ENCODE measurements at regions not wholly inside any gene's neighbourhood (a gene's known extent, or its start where the extent isn't known, plus 50 kb on each side); places are given as distances from the start of the nearest gene placed in this dataset.

GRCh38 chr7:152979376-152979775 is 219.8 kb downstream of the ACTR3B start:
- Histone ChIP-seq H3K79me2 (ENCODE audit: insufficient read depth, low read length) (no peaks in the 10 kb centered on the region), H3K4me3 (ENCODE audit: insufficient read depth, low read length) (no peak overlapping the region), H3K4me1 (ENCODE audit: insufficient read depth, low read length) (no peaks in the 10 kb centered on the region), H2AFZ (ENCODE audit: low read length) (no peak overlapping the region), H3K9me3 (ENCODE audit: low read depth, low read length) (no peaks in the 10 kb centered on the region), H3K27ac (ENCODE audit: low read depth, low read length) (no peak overlapping the region), H3K4me2 (ENCODE audit: insufficient read depth, low read length) (no peak overlapping the region), H4K20me1 (ENCODE audit: insufficient read depth, low read length) (no peaks in the 10 kb centered on the region), H3K36me3 (ENCODE audit: insufficient read depth, low read length) (no peaks in the 10 kb centered on the region), H3K27me3 (ENCODE audit: insufficient read depth, low read length) (no peaks in the 10 kb centered on the region)
- TF ChIP-seq, protein P1, sequence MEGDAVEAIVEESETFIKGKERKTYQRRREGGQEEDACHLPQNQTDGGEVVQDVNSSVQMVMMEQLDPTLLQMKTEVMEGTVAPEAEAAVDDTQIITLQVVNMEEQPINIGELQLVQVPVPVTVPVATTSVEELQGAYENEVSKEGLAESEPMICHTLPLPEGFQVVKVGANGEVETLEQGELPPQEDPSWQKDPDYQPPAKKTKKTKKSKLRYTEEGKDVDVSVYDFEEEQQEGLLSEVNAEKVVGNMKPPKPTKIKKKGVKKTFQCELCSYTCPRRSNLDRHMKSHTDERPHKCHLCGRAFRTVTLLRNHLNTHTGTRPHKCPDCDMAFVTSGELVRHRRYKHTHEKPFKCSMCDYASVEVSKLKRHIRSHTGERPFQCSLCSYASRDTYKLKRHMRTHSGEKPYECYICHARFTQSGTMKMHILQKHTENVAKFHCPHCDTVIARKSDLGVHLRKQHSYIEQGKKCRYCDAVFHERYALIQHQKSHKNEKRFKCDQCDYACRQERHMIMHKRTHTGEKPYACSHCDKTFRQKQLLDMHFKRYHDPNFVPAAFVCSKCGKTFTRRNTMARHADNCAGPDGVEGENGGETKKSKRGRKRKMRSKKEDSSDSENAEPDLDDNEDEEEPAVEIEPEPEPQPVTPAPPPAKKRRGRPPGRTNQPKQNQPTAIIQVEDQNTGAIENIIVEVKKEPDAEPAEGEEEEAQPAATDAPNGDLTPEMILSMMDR (IDR thresholded peaks at IDR 0.05; ENCODE audit: extremely low read depth, low read depth, low read length), result no peak
- DNase-seq (ENCODE audit: insufficient read length, low spot score, missing footprints), result no peak

DNA sequence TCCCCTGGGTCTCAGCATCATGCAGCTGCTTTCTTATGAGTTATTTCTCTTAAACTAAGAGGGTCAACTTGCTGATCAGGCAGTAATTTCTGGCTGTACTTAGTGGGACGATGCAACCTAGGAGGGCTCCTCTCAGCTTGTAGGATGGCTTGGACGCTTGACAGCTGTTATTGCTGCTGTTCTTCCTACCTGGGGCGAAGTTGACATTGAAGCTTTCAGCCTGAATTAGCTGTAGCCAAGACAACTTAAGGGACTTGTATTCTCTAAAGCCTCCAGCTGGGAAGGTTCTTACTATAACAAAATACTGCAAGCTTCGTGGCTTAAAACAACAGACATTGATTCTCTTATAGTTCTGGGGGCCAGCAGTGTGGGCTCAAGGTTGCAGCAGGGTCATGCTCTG is 224.9 kb downstream of the ACTR3B start:
- Histone ChIP-seq H3K9me3 (ENCODE audit: low read depth, low read length) (no peaks in the 10 kb centered on the region), H2AFZ (ENCODE audit: low read length) (no peak overlapping the region), H3K27me3 (ENCODE audit: insufficient read depth, low read length) (no peaks in the 10 kb centered on the region), H3K79me2 (ENCODE audit: insufficient read depth, low read length) (no peaks in the 10 kb centered on the region), H3K36me3 (ENCODE audit: insufficient read depth, low read length) (no peaks in the 10 kb centered on the region), H3K4me2 (ENCODE audit: insufficient read depth, low read length) (no peak overlapping the region), H3K4me3 (ENCODE audit: insufficient read depth, low read length) (no peak overlapping the region), H4K20me1 (ENCODE audit: insufficient read depth, low read length) (no peaks in the 10 kb centered on the region), H3K4me1 (ENCODE audit: insufficient read depth, low read length) (no peaks in the 10 kb centered on the region), H3K27ac (ENCODE audit: low read depth, low read length) (no peak overlapping the region)
- TF ChIP-seq, protein P1 (IDR thresholded peaks at IDR 0.05; ENCODE audit: extremely low read depth, low read depth, low read length), result no peak
- no peak for DNase-seq (ENCODE audit: insufficient read length, low spot score, missing footprints)

- no peak overlapping the region for H3K4me3 ChIP-seq (ENCODE audit: insufficient read depth, low read length)
- no peak overlapping the region for H2AFZ ChIP-seq (ENCODE audit: low read length)
- TF ChIP-seq, protein P1 (IDR thresholded peaks at IDR 0.05; ENCODE audit: extremely low read depth, low read depth, low read length), result no peak
- H4K20me1 ChIP-seq (ENCODE audit: insufficient read depth, low read length), result no peaks in the 10 kb centered on the region
- no peak overlapping the region for H3K27ac ChIP-seq (ENCODE audit: low read depth, low read length)
- H3K79me2 ChIP-seq (ENCODE audit: insufficient read depth, low read length), result no peaks in the 10 kb centered on the region
- no peaks in the 10 kb centered on the region for H3K27me3 ChIP-seq (ENCODE audit: insufficient read depth, low read length)
- H3K4me1 ChIP-seq (ENCODE audit: insufficient read depth, low read length), result no peaks in the 10 kb centered on the region
- H3K36me3 ChIP-seq (ENCODE audit: insufficient read depth, low read length), result no peaks in the 10 kb centered on the region
- H3K4me2 ChIP-seq (ENCODE audit: insufficient read depth, low read length), result no peak overlapping the region
- no peaks in the 10 kb centered on the region for H3K9me3 ChIP-seq (ENCODE audit: low read depth, low read length)
- DNase-seq (ENCODE audit: insufficient read length, low spot score, missing footprints), result no peak
Observed at GRCh38 chr7:152986376-152986775, 226.8 kb downstream of the ACTR3B start.

DNA sequence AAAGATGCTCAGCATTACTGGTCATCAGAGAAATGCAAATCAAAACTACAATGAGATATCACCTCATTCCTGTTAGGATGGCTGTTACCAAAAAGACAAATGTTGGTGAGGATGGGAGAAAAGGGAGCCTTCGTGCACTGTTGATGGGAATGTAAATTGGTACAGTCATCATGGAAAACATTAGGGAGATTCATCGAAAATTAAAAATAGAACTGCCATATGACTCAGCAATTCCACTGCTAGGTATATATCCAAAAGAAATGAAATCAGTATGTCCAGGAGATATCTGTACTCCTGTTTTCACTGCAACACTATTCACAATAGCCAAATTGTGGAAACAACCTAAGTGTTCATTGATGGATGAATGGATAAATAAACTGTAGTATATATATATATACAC is 228.1 kb downstream of the ACTR3B start:
- H3K79me2 ChIP-seq (ENCODE audit: insufficient read depth, low read length), result no peaks in the 10 kb centered on the region
- no peak overlapping the region for H3K4me3 ChIP-seq (ENCODE audit: insufficient read depth, low read length)
- H3K4me2 ChIP-seq (ENCODE audit: insufficient read depth, low read length), result no peak overlapping the region
- H3K36me3 ChIP-seq (ENCODE audit: insufficient read depth, low read length), result no peaks in the 10 kb centered on the region
- H3K4me1 ChIP-seq (ENCODE audit: insufficient read depth, low read length), result no peaks in the 10 kb centered on the region
- TF ChIP-seq, protein P1 (IDR thresholded peaks at IDR 0.05; ENCODE audit: extremely low read depth, low read depth, low read length), result no peak
- H3K27me3 ChIP-seq (ENCODE audit: insufficient read depth, low read length), result no peaks in the 10 kb centered on the region
- H3K27ac ChIP-seq (ENCODE audit: low read depth, low read length), result no peak overlapping the region
- no peak overlapping the region for H2AFZ ChIP-seq (ENCODE audit: low read length)
- H3K9me3 ChIP-seq (ENCODE audit: low read depth, low read length), result no peaks in the 10 kb centered on the region
- no peak for DNase-seq (ENCODE audit: insufficient read length, low spot score, missing footprints)
- no peaks in the 10 kb centered on the region for H4K20me1 ChIP-seq (ENCODE audit: insufficient read depth, low read length)

Measured in osteoblast (primary cell).